ENCODE measurements at regions not wholly inside any gene's neighbourhood (a gene's known extent, or its start where the extent isn't known, plus 50 kb on each side); places are given as distances from the start of the nearest gene placed in this dataset.

- Mint-ChIP-seq H3K27me3 (ENCODE audit: insufficient read depth, unreplicated experiment) (no peaks in the 10 kb centered on the region), H3K27ac (ENCODE audit: low read depth, unreplicated experiment) (no peak overlapping the region), H3K9me3 (ENCODE audit: unreplicated experiment) (no peaks in the 10 kb centered on the region), H3K36me3 (ENCODE audit: insufficient read depth, unreplicated experiment) (no peaks in the 10 kb centered on the region), H3K4me3 (ENCODE audit: unreplicated experiment) (no peak overlapping the region), H3K4me1 (ENCODE audit: insufficient read depth, unreplicated experiment) (no peaks in the 10 kb centered on the region)
- DNase-seq (ENCODE audit: unreplicated experiment) = no peak
- no TSS peak for BruUV-seq (replicated peaks)
- intact Hi-C loops (cut with micrococcal nuclease) = no loop called here
- TF ChIP-seq CTCF (IDR thresholded peaks at IDR 0.05; ENCODE audit: unreplicated experiment) = no peak
- POLR2A ChIA-PET = no interaction called here
- CTCF ChIA-PET = interaction anchor here (0.5 kb wide), 1 partner anchor 1850 kb away, joined by 3 read pairs; no protein-coding TSS in a partner anchor
Observed at GRCh38 chr1:14506471-14507255, 91.8 kb upstream of the KAZN start.

GRCh38 chr1:14507262-14507661 lies 91.2 kb upstream of the KAZN start:
- no peaks in the 10 kb centered on the region for H3K9me3 Mint-ChIP-seq (ENCODE audit: unreplicated experiment)
- H3K36me3 Mint-ChIP-seq (ENCODE audit: insufficient read depth, unreplicated experiment) = no peaks in the 10 kb centered on the region
- no peak for TF ChIP-seq CTCF (IDR thresholded peaks at IDR 0.05; ENCODE audit: unreplicated experiment)
- H3K4me1 Mint-ChIP-seq (ENCODE audit: insufficient read depth, unreplicated experiment) = no peaks in the 10 kb centered on the region
- CTCF ChIA-PET = no interaction called here
- H3K4me3 Mint-ChIP-seq (ENCODE audit: unreplicated experiment) = no peak overlapping the region
- POLR2A ChIA-PET = no interaction called here
- no peak overlapping the region for H3K27ac Mint-ChIP-seq (ENCODE audit: low read depth, unreplicated experiment)
- intact Hi-C loops (cut with micrococcal nuclease) = no loop called here
- H3K27me3 Mint-ChIP-seq (ENCODE audit: insufficient read depth, unreplicated experiment) = no peaks in the 10 kb centered on the region
- no peak for DNase-seq (ENCODE audit: unreplicated experiment)
- no TSS peak for BruUV-seq (replicated peaks)

GRCh38 chr1:14508613-14509012 lies 89.9 kb upstream of the KAZN start:
- Mint-ChIP-seq H3K36me3 (ENCODE audit: insufficient read depth, unreplicated experiment) (no peaks in the 10 kb centered on the region), H3K4me1 (ENCODE audit: insufficient read depth, unreplicated experiment) (no peaks in the 10 kb centered on the region), H3K27me3 (ENCODE audit: insufficient read depth, unreplicated experiment) (no peaks in the 10 kb centered on the region), H3K9me3 (ENCODE audit: unreplicated experiment) (no peaks in the 10 kb centered on the region), H3K4me3 (ENCODE audit: unreplicated experiment) (no peak overlapping the region), H3K27ac (ENCODE audit: low read depth, unreplicated experiment) (no peak overlapping the region)
- POLR2A ChIA-PET = interaction anchor here (1.1 kb wide), 1 partner anchor 225 kb away, joined by 3 read pairs; no protein-coding TSS in a partner anchor
- DNase-seq (ENCODE audit: unreplicated experiment) = no peak
- no peak for TF ChIP-seq CTCF (IDR thresholded peaks at IDR 0.05; ENCODE audit: unreplicated experiment)
- CTCF ChIA-PET = no interaction called here
- no TSS peak for BruUV-seq (replicated peaks)
- intact Hi-C loops (cut with micrococcal nuclease) = no loop called here

DNA sequence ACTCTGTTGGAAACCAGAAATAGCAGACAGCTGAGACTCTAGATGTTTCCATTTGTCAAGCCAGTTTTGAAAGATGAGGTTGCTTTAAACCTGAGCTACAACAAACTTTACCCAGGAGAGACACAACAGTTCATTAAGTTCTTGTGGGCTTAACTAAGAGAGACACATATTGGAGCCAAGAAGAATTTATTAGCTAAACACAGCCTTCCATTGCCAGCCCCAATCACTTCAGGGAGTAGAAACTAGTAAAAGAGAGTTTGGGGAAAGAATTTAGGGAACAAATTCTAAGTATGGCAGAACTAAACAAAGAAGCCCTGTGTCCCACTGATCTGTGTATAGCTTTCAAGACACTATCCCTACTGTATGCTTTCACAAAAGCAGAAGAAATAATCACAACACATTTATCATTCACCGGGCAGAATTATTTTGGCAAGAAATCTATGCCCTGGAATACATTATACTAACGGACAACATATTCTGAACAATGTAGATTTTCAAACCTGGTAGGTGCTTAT lies 87.3 kb upstream of the KAZN start:
- no peak overlapping the region for H3K27ac Mint-ChIP-seq (ENCODE audit: low read depth, unreplicated experiment)
- no peak overlapping the region for H3K4me3 Mint-ChIP-seq (ENCODE audit: unreplicated experiment)
- peaks cover 8% of the 10 kb centered on the region for H3K4me1 Mint-ChIP-seq (ENCODE audit: insufficient read depth, unreplicated experiment)
- no peaks in the 10 kb centered on the region for H3K27me3 Mint-ChIP-seq (ENCODE audit: insufficient read depth, unreplicated experiment)
- no peak for TF ChIP-seq CTCF (IDR thresholded peaks at IDR 0.05; ENCODE audit: unreplicated experiment)
- CTCF ChIA-PET = interaction anchor here (0.6 to 1.1 kb wide), 2 partner anchors 15 to 516 kb away, joined by 4 read pairs; no protein-coding TSS in a partner anchor
- BruUV-seq (replicated peaks) = no TSS peak
- H3K9me3 Mint-ChIP-seq (ENCODE audit: unreplicated experiment) = no peaks in the 10 kb centered on the region
- H3K36me3 Mint-ChIP-seq (ENCODE audit: insufficient read depth, unreplicated experiment) = peaks cover 6% of the 10 kb centered on the region
- POLR2A ChIA-PET = interaction anchor here (0.7 to 1.1 kb wide), 3 partner anchors 8 to 259 kb away, joined by 3 read pairs; no protein-coding TSS in a partner anchor
- intact Hi-C loops (cut with micrococcal nuclease) = no loop called here
- DNase-seq (ENCODE audit: unreplicated experiment) = no peak

Data from MCF 10A (cell line).